Left ventricle myocardium superior (tissue), 1 donor: ENCODE measurements at regions not wholly inside any gene's neighbourhood (a gene's known extent, or its start where the extent isn't known, plus 50 kb on each side); places are given as distances from the start of the nearest gene placed in this dataset.
"Not testable (repeated sequence)": the region's sequence is repeated elsewhere in the genome, so short reads cannot be mapped to it uniquely, and the experiment has no call there.

Experiments
- ATAC-seq: fragments of 200-7000 bp; cut with Tn5 transposase; one replicate; pipeline ENCODE4 v1.9.1; 2020; ENCODE audit warnings: mild to moderate bottlenecking, moderate library complexity
- DNase-seq: peaks from one replicate; pipeline ENCODE4 v3.0.0-alpha.2; 2020
- intact Hi-C: fragments of 100-400 bp; cut with micrococcal nuclease; formaldehyde crosslinking; loops from one replicate; pipeline ENCODE4 v1.11.0; 2022
- donor health status: DM: no; HTN: yes; CAD: no; lungs with severe emphysema.

GRCh38 chr5:105350486-105351140, 1788.0 kb upstream of the NUDT12 start:
- ATAC-seq (no peak), DNase-seq (no peak)
- intact Hi-C loops, result no loop called here

- DNase-seq, result no peak
- intact Hi-C loops, result no loop called here
- no peak for ATAC-seq
Measured at GRCh38 chr5:105331558-105331957, 1769.0 kb upstream of the NUDT12 start.

- DNase-seq (no peak), ATAC-seq (no peak)
- intact Hi-C loops, result no loop called here
Measured at GRCh38 chr5:105330185-105330584, 1767.6 kb upstream of the NUDT12 start.

- DNase-seq, result no peak
- no peak for ATAC-seq
- intact Hi-C loops, result no loop called here
Measured at GRCh38 chr5:105304859-105305258, 1742.3 kb upstream of the NUDT12 start.

- intact Hi-C loops, result no loop called here
- DNase-seq (no peak), ATAC-seq (no peak)
Measured at GRCh38 chr5:105288946-105289345, 1726.4 kb upstream of the NUDT12 start.

GRCh38 chr5:105283134-105283533, 1720.5 kb upstream of the NUDT12 start:
- DNase-seq, result no peak
- intact Hi-C loops, result no loop called here
- ATAC-seq, result no peak

GRCh38 chr5:105274079-105274478, 1711.5 kb upstream of the NUDT12 start:
- ATAC-seq (no peak), DNase-seq (no peak)
- intact Hi-C loops, result no loop called here

- ATAC-seq (no peak), DNase-seq (no peak)
- intact Hi-C loops, result no loop called here
Measured at GRCh38 chr5:105263515-105263914, 1700.9 kb upstream of the NUDT12 start.

- ATAC-seq (no peak), DNase-seq (no peak)
- intact Hi-C loops, result no loop called here
Measured at GRCh38 chr5:105259581-105260217, 1697.1 kb upstream of the NUDT12 start.

GRCh38 chr5:105238561-105238960, 1676.0 kb upstream of the NUDT12 start:
- ATAC-seq (no peak), DNase-seq (no peak)
- intact Hi-C loops, result no loop called here

GRCh38 chr5:105230516-105231157, 1668.0 kb upstream of the NUDT12 start:
- DNase-seq, result no peak
- intact Hi-C loops, result no loop called here
- no peak for ATAC-seq

- DNase-seq, result no peak
- intact Hi-C loops, result no loop called here
- ATAC-seq, result no peak
Measured at GRCh38 chr5:105218018-105218417, 1655.4 kb upstream of the NUDT12 start.

GRCh38 chr5:105213078-105213477, 1650.5 kb upstream of the NUDT12 start:
- no peak for ATAC-seq
- intact Hi-C loops, result no loop called here
- DNase-seq, result no peak

GRCh38 chr5:105207066-105207465, 1644.5 kb upstream of the NUDT12 start:
- intact Hi-C loops, result no loop called here
- DNase-seq (no peak), ATAC-seq (no peak)

- intact Hi-C loops, result no loop called here
- no peak for ATAC-seq
Measured at GRCh38 chr5:105197531-105197930, 1634.9 kb upstream of the NUDT12 start.

GRCh38 chr5:105195765-105196164, 1633.2 kb upstream of the NUDT12 start:
- intact Hi-C loops, result no loop called here
- DNase-seq (no peak), ATAC-seq (no peak)

More at GRCh38 chr5:105197531-105197930, 1634.9 kb upstream of the NUDT12 start:
- no peak for DNase-seq

GRCh38 chr5:105172918-105173317, 1610.3 kb upstream of the NUDT12 start:
- DNase-seq (no peak), ATAC-seq (no peak)
- intact Hi-C loops, result no loop called here

- ATAC-seq (no peak), DNase-seq (no peak)
- intact Hi-C loops, result no loop called here
Measured at GRCh38 chr5:105168806-105169205, 1606.2 kb upstream of the NUDT12 start.

- DNase-seq (no peak), ATAC-seq (no peak)
- intact Hi-C loops, result no loop called here
Measured at GRCh38 chr5:105167092-105167491, 1604.5 kb upstream of the NUDT12 start.

- ATAC-seq (no peak), DNase-seq (no peak)
- intact Hi-C loops, result no loop called here
Measured at GRCh38 chr5:105163547-105163946, 1601.0 kb upstream of the NUDT12 start.

GRCh38 chr5:105162557-105162956, 1600.0 kb upstream of the NUDT12 start:
- ATAC-seq, DNase-seq, intact Hi-C loops: not testable (repeated sequence)
